HS-27A (cell line): ENCODE measurements at regions not wholly inside any gene's neighbourhood (a gene's known extent, or its start where the extent isn't known, plus 50 kb on each side); places are given as distances from the start of the nearest gene placed in this dataset.
A peak's percentile ranks its signal among the peaks of the same experiment; 100 is the strongest.

ENCODE experiments used
- DNase-seq: peaks from one replicate; pipeline ENCODE4 v3.0.0-alpha.2; 2012; ENCODE audit warnings: low read depth, missing footprints

DNA sequence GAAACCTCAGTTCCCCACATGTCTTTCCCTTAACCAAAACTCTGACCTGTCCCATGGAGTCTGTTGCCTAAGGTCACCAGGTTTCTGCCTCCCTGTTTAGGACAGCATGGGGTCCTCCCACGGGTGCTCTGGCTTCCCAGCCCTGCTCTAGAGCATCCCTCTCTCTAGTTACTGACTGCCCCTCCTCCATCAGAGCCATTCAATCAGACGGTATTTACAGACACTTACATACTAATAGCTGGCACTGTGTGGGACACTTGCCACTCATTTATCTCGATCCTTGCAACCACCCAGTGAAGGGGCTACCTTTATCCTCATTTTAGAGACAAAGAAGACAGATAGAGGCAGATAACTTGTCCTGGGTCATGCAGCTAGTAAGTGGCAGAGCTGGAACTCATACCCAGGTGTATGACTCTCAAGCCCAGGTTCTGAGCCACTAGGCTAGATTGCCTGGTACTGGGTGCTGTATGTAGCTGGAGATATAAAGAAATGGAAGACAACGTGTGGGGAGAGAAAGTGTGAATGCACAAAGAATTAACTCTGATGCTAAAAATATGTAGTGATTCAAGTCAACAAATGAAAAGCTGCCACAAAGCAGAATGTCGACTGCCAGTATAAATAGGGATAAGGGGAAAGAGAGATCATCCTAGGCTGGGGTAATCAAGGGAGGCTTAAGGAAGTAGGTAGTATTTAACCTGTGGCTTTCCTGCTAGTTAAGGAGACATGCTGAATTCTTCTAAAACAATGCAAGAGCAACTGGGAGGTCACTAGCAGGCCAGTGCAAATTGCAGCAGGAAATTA, 52.5 kb upstream of the PDE8B start:
- DNase-seq, result no peak

- no peak for DNase-seq
These were observed 54.1 kb upstream of the PDE8B start for GRCh38 chr5:77156379-77156778.

GRCh38 chr5:77155179-77155785, 55.2 kb upstream of the PDE8B start:
- DNase-seq, result no peak

GRCh38 chr5:77152441-77152840, 58.0 kb upstream of the PDE8B start:
- DNase-seq, result no peak

- DNase-seq, result no peak
These were observed 59.0 kb upstream of the PDE8B start for GRCh38 chr5:77151501-77151900.

GRCh38 chr5:77146896-77147295, 59.8 kb upstream of the ZBED3 start:
- no peak for DNase-seq

GRCh38 chr5:77145666-77146065, 58.6 kb upstream of the ZBED3 start:
- DNase-seq, result peak; percentile 22

DNA sequence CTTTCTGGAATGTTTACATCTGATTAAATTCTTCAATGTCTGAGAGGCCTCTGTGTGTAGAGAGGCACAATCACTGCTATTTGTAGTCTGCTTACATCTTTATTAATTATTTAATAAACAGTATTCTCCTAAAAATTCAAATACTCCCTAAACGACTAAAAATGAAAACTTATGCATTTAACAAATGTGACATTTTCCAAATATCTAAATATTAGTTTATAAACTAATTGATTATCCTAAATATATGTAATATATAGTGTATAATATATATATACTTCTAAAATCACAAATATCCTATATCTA, 57.7 kb upstream of the ZBED3 start:
- DNase-seq, result no peak

GRCh38 chr5:77143998-77144836, 57.1 kb upstream of the ZBED3 start:
- peak; percentile 7 for DNase-seq

- no peak for DNase-seq
These were observed 53.3 kb upstream of the ZBED3 start for GRCh38 chr5:77140350-77140749.

- no peak for DNase-seq
These were observed 51.9 kb upstream of the ZBED3 start for GRCh38 chr5:77139001-77139400.
